ENCODE measurements at regions not wholly inside any gene's neighbourhood (a gene's known extent, or its start where the extent isn't known, plus 50 kb on each side); places are given as distances from the start of the nearest gene placed in this dataset.
A peak's percentile ranks its signal among the peaks of the same experiment; 100 is the strongest.

DNA sequence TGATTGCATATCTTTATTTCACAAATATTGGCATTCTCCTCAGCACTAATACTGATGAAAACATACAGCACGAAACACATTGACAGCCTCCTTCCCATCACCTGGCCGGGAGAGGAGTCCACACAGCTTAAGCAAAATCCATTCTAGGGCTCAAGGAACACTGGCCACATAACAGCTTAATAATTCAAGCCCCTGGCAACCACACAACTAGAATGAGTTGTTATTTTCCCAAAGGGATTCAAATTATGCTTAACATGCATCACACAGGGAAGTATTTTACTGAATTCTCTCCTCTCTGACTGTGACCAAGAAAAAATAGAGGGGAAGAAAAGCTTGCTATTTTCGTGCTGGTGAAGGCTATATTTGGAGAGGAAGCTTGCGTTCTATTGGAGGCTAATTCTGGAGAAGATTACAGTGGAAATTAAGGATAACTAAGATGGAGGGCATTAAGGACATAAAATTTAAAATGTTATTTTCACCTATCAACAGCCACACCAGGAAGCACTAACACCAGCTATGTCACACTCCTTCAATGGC, 198.5 kb downstream of the ADGRG6 start:
- FAIRE-seq, result no peak

DNA sequence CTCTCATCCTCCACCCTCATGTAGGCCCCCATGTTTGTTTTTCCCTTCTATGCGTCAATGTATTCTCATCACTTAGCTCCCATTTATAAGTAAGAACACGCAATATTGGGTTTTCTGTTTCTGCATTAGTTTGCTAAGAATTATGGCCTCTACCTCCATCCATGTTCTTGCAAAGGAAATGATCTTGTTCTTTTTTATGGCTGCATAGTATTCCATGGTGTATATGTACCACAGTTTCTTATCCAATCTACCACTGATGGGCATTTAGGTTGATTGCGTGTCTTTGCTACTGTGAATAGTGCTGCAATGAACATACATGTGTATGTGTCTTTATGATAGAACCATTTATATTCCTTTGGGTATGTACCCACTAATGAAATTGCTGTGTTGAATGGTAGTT, 200.0 kb downstream of the ADGRG6 start:
- no peak for FAIRE-seq

DNA sequence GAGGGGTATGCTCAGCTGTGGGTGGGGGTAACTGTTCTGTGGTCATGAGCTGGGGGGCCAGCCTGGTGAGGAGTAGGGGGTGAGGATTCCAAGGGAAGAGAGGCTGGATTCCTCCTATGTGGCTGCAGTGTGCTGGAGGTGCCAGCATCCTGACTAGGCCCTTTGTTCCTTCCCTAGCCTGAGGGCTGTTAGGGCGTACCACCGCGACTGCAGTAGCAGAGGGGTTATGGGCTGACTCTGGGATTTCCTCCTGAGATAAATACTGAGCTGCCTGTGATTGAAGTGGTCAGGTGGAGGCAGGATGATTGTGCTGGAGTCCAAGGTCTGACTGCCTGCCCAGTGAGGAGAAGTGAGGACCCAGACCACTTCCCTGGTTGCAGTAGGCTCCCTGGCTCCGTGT, 205.3 kb downstream of the ADGRG6 start:
- no peak for FAIRE-seq

DNA sequence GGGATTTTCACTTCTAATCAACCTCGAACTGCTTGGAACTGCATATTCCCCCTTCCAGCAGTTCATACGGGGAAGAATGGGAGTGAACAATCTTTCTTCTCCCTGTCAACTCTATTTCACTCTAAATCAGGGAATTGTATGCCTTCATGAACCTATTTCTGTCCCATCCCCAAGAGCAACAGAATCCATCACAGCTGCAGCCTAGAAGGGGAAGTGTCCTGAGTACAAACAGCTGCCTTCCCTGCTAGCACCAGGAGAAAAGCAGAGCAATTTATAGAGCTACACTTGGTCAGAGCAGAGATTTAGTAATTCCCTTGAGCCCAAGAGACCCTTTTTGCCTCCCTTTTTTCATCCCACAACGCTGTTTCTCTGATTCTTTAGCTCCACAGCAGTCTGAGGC, 208.4 kb downstream of the ADGRG6 start:
- FAIRE-seq, result no peak

DNA sequence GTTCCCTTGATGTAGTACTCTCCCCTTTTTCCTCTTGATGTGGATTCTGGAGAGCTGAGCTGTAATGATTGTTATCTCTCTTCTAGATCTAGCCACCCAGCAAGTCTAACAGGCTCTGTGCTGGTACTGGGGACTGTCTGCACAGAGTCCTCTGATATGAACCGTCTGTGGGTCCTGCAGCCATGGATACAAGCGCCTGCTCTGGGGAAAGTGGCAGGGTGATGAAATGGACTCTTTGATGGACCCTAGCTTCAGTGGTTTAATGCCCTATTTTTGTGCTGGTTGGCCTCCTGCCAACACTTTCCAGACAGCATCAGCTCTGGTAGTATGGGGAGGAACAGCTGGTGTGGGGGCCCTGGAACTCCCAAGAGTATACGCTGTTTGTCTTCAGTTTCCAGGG, 216.3 kb downstream of the ADGRG6 start:
- no peak for FAIRE-seq

DNA sequence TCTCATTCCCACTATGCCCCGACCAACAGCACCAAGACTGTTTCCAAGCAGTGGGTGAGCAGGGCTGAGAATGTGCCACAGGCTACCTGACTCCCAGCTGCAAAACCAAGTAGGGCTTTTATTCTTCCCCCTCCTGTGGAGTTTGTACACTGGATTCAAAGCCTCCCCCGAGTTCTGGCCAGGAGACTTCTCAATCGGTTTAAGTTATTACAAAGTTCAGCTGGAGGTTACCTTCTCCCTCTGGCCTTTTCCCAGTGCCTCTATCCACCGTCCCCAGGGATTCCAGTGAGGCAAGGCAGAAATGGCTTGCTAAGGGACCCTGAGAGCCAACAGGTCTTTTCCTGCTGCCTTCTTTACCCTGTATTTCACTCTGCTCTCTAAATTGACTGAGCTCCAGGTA, 217.0 kb downstream of the ADGRG6 start:
- no peak for FAIRE-seq

DNA sequence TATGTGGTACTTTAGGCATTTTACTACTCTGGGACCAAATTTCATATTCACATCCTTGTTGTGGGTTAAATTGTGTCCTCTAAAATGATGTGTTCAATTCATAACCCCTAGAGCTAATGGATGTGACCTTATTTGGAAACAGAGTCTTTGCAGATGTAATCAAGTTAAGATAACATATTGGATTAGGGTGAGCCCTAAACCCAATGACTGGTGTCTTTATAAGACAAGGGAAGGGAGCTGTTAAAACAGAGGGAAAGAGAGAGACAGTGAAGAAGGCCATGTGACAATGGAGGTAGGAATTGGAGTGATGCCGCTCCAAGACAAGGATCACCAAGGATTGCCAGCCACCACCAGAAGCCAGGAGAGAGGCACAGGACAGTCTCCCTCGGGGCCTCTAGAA, 220.0 kb downstream of the ADGRG6 start:
- FAIRE-seq, result no peak

DNA sequence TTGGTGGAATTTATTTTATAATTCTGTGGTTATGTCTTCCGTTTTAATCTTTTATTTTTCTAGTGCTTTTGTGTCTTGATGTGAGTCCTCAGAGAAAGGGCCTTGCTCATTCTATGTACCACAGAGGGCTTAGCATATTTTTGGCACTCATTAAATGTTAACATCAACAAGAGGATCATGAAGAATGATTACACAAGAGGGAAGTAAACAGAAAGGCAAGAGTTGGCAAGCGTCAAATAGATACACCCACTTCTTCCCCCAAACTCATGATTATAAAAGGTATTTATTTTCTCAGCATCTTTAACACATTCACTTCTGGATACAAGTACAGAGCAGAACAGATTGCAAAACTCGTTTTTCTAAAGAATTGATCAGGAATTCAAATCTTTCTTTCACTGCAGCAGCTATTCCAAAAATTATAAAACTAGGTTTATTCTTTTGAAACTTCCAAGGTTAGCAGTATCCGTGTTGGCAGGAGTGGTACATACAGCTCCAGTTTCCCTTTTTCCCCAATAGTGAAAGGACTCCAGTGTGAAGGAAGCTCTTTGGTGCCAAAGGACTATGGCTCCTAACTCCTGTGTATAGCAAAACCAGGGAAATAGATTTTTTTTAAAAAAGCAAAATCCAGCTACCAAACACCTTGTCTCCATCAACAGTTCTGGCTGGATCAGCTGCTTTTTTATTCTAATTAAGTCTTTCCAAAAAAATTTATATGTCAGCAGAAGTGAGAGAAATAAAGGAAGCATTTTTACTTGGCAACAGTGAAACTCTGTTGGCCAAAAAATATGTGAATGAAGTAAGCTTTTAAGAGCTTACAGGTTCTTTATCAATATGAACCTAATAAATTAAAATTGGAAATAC, 221.9 kb downstream of the ADGRG6 start:
- FAIRE-seq, result no peak

DNA sequence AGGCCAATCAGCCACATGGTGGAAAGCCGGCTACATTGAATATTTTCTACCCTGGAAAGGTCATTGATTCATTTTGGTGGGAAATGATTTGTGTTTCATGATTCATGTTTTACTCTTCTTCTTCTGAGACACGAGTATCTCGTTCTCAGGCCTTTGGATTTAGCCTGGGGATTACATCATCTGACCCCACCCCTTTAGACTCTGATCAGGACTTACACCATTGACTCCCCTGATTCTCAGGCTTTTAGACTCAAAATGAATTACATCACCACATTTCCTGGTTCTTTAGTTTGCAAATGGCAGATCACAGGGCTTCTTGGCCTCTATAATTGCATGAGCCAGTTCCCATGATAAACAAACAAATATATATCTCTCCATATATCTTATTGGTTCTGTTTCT, 228.8 kb downstream of the ADGRG6 start:
- FAIRE-seq, result no peak

DNA sequence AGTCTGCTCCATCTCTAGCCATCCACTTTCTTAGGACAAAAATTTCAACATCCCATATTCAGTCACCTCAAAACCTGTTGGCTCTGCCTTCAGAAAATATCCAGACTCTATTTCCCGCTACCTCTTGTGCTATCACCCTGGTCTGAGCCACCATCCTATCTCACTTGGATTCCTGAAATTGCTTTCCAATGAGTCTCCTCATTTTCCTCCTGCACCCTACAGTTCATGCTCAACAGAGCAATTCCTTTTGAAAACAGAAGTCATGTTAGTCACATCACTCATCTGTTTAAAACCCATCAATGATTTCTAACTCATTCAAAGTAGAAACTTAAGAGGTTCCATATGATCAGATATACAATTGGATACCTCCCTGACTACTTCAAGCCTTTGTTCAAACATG, 229.9 kb downstream of the ADGRG6 start:
- no peak for FAIRE-seq

DNA sequence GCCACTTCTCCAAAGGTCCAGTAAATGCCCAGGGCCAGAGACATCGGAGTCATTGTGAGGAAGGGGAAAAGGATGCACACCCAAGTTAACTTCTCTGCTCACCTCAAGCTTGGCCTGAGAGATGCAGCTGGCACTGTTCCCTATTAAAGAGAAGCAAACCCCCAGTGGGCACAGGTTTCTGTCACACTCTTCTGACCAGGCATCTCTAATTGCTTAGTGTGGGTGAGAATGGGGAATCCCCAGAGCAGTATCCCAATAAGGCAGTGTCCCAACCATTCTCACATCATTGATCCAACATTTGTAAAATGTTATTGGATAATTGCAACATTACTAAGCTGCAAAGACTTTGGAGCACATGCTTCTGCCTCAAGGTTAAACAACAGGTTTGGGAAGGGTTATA, 232.3 kb downstream of the ADGRG6 start:
- no peak for FAIRE-seq

DNA sequence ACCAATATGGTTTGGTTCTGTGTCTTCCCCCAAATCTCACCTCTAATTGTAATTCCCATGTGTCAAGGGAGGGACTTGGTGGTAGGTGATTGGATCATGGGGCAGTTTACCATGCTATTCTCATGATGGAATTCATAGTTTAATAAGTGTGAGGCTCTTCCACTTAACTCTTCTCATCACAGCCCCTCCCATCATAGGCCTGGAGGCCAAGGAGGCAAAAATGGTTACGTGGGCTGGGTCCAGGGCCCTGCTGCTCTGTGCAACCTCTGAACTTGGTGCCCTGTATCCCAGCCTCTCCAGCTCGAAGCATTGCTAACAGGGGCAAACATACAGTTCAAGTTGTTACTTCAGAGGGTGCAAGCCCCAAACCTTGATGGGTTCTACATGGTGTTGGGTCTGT, 232.7 kb downstream of the ADGRG6 start:
- no peak for FAIRE-seq

DNA sequence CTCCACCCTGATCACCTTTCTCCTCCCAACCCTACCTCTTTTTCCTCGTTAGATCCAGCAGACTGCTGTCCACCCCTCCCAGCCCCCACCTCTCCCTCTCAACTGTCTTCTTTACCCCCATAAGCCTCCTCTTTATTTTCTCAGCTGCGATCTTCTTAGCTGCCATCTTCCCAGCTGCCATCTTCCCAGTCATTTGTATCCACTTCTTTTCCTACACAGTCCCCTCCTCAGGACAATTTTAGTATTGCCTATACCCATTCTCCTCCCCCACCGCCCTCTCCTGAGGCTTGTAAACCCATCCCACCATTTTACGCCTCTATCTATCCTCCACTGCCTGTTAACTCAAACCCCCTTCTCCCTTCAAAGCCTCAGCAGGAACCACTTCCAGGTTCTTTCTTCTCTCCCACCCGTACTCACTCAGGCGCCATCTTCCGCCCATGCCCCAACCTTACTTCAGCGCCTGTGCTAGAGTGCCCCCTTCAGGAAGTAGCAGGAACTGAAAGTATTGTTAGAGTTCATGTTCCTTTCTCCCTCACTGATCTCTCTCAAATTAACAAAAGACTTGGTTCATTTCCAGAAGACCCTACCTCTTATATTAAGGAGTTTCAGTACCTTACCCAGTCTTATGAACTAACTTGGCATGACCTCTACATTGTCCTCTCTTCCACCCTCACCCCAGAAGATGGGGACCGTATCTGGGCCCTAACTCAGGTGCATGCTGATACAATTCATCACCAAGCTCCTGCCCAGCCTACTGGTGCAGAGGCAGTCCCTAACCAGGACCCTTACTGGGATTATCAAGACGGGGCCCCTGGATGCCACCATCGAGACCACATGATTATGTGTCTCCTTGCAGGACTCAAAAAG, 236.0 kb downstream of the ADGRG6 start:
- FAIRE-seq, result peak; percentile 44

DNA sequence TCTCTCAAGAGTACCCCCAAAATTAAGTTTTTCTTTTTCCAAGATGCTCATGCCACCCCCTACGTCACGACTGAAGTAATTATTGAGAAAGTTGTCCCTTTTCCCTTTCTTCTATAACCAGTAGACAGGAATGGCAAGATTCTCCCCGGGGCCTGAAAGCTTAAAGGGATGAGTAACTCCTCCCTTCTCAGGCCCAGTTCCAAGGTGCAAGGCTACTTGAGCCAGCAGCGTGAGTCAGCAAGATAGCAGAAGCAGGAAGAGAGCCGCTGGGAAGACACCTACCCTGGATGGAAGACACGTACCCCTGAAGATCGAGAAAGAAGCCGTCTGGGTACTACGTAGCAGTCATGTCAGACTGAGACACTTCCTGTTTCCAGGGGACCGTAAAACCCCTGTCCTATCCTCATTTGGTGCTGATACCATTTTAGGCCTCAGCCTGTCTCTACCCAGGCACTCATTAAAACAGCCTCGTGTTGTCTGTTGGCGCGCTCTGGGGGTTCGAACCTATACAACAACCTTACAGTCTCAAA, 241.0 kb downstream of the ADGRG6 start:
- FAIRE-seq, result no peak

DNA sequence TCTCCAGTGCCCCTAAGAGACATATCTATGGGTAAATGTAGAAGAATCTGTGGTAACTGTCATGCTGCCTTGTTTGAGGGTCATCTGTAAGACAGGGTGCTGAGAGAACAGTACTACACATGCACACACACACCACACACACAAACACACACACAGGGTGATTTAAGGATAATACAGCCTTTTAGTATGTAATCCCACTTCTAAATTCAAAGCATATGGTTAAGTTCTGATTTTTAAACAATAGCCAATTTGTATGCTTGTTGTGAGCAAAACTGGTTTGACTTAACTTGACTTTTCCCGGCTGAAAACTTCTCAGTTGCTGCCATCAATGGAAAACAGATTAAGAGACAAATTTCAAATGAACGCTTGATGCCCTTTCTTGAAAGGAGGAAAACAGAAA, 241.8 kb downstream of the ADGRG6 start:
- FAIRE-seq, result no peak

DNA sequence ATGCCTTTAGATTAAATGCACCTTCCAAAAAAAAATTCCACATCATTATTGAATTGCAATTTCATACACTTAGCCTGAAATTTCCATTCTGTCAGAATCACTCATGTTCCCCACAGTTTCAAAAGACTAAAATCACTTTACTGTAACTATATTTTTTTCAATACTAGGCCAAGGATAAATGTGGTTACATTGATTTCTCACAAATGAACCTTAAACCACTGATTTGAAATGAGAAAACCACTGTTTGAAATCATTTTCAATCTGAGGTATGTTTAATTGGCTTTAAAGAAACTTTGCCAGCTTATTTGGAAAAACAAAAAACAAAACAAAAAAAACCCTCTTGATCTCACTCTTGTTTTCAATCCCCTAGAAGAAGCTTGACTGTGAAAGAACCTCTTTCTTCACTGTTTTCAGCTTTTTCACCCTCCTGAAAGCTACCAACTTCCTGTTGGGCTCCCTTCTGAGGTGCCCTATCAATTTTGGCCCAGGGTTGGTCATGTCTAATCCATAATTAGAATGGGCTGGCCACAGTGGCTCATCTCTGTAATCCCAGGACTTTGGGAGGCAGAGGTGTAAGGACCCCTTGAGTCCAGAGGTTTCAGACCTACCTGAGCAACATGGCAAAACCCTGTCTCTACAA, 242.5 kb downstream of the ADGRG6 start:
- no peak for FAIRE-seq

DNA sequence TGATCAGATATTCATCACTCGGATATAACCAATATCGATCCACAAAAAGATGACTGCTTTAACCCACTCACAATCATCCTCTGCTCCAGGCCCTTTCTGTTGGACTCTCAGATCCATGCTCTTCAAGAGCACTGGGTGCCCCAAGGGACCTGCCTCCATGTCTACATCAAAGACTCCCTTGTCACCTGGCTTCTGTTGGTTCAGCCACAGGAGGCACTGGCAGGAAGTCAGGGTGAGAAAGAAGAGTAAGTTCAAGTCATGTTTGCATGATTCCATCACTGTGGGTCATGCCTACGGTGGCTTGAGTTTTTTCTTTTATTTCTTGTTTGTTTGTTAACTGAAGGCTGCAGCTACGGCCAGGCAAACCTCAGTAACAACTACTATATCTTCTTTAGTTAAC, 243.3 kb downstream of the ADGRG6 start:
- no peak for FAIRE-seq

DNA sequence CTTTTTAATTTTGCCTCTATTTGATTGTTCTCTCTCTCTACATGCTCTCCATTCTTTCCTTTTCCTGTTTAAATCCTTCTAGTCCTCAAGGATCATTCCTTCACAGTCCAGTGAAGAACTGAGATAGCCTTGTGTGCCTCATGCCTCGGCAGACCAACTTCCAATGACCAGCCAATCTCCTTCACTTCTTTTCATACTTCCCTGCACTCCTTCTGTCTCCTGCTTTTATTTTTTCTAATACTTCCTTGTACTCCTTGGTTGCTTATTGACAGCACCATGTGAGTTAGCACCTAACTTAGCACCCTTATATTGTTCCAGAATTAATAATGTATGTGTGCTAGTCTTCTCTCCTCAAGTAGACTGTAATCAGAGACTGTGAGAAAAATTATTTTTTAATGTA, 246.8 kb downstream of the ADGRG6 start:
- no peak for FAIRE-seq

DNA sequence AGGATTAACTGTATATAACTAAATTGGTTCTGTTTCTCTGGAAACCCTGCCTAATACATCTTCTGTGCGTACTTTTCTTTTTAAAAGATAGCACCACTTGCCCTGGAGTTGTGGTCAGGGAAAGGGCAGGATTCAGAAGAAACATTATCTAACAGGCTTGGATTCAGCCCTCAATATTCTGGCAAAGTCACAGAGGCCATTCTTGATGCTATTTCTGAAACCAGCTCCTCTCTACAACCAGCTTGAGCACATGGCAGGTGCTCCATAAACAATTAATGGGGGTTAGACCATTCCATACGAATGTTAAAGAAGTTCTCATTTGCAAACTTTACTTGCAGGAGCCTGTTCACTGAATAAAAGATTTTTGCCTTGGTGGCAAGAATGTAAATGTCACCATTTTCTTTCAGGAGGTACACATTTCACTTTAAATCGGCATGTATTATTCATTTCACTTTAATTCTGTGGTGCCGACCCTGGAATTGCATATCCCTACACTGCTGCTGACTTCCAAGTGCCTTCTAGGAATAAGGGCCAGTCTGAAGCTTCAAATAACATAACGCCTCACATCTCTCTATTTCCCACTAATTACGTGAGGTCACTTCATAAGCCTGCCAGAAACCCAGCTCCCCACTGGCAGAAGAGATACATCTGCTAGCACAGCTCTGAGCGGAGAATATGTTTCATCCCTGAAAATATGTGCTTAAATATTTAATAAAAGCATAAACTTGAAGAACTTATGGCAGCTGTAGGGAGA, 248.7 kb downstream of the ADGRG6 start:
- FAIRE-seq, result no peak

DNA sequence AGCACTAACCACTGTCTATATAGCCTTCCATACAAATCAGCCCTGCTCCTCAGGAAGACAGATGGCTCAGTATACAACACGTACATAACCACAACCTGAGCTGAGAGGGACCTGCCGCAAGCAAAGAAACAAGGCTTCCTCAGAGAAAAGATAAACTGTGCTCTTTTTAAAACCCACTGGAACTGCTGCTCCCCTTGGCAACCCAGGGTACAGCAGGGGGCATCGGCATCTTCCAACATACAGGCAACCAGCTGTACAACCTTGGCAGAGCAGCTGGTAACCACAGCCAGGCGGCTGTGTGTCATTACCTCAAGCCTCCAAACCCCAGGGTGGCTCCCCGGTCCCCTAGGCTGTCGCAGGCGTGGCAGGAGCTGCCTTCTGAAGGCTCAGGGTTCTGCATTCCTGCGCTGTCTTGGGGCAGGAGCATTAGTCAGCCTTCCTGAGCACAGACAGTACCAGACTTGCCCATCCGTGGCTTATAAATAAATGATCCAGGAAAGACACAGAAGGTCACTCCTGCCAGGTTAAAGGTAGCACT, 249.5 kb downstream of the ADGRG6 start:
- FAIRE-seq, result no peak

DNA sequence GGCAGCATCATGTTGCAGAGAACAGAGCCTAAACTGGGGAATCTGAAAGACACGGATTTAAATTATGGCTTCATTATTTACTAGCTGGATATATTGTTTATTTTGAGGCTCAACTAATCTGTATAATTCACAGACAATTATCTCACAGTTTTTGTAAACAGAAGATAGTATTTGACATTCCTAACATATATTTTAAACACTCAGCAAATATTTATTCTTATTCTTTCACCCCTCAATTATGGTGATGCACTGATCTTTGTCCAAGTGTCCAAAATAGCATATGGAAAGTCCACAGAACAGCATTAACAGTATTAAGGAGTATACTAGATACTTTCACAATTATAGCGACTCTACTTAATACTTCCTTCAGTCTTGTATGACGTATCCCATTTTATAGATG, 257.0 kb downstream of the ADGRG6 start:
- FAIRE-seq, result no peak

Measured in G401.6 (cell line).